Activated CD4-positive, alpha-beta memory T cell treated with anti-CD3 and anti-CD28 coated beads for 36 hours (primary cell): ENCODE measurements at regions not wholly inside any gene's neighbourhood (a gene's known extent, or its start where the extent isn't known, plus 50 kb on each side); places are given as distances from the start of the nearest gene placed in this dataset.

Experiments
- CTCF ChIA-PET: fragments of 350-600 bp; sonication (Branson Sonifier 250); formaldehyde crosslinking; loops from one replicate; lab custom pipeline; 2021; ENCODE audit warnings: antibody characterized with exemption, inconsistent platforms; lab: Charles Lee
- POLR2A ChIA-PET: fragments of 350-600 bp; sonication (Branson Sonifier 250); formaldehyde crosslinking; loops from one replicate; lab custom pipeline; 2021; ENCODE audit warnings: antibody characterized with exemption; lab: Charles Lee
- DNase-seq: peaks from one replicate; pipeline ENCODE4 v3.0.0-alpha.2; 2020
- H3K27ac Mint-ChIP-seq: one replicate; pipeline ENCODE4 v1.8.0; 2021; ENCODE audit warnings: mixed read lengths
- H3K27me3 Mint-ChIP-seq: one replicate; pipeline ENCODE4 v1.8.0; 2021; ENCODE audit warnings: mixed read lengths
- H3K36me3 Mint-ChIP-seq: one replicate; pipeline ENCODE4 v1.8.0; 2021; ENCODE audit warnings: mixed read lengths
- H3K4me1 Mint-ChIP-seq: one replicate; pipeline ENCODE4 v1.8.0; 2021; ENCODE audit warnings: low read depth, mixed read lengths
- H3K4me3 Mint-ChIP-seq: one replicate; pipeline ENCODE4 v1.8.0; 2021; ENCODE audit warnings: mild to moderate bottlenecking, mixed read lengths
- H3K9me3 Mint-ChIP-seq: one replicate; pipeline ENCODE4 v1.8.0; 2021; ENCODE audit warnings: mixed read lengths
- intact Hi-C: fragments of 100-400 bp; cut with micrococcal nuclease; formaldehyde crosslinking; loops from one replicate; pipeline ENCODE4 v1.15.1; 2023

DNA sequence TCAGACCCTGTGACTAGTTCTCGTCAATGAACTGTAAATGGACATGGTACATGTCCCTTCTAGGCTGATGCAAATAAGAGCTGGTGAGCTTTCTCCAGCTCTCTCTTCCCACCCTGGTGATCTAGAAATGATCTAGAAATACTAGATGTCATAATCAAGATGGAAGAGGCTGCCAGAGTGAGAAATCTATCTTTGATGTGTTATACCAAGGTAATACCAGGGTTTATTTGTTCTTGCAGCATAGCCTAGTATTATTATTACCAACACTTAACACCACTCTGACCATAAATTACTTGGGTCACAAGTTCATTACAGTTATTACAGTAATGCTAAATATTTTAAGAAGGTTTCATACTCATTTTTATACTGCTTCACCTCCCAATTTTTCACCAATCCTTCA is 138.4 kb upstream of the LMCD1 start:
- Mint-ChIP-seq H3K4me1 (peaks cover 6% of the 10 kb centered on the region), H3K27me3 (no peaks in the 10 kb centered on the region), H3K4me3 (no peak overlapping the region), H3K9me3 (peaks cover 24% of the 10 kb centered on the region), H3K27ac (no peak overlapping the region), H3K36me3 (peaks cover 15% of the 10 kb centered on the region)
- ChIA-PET CTCF (interaction anchor here (1.6 kb wide), 1 partner anchor 55 kb away, joined by 5 read pairs; no protein-coding TSS in a partner anchor), POLR2A (no interaction called here)
- intact Hi-C loops: no loop called here
- DNase-seq: no peak

GRCh38 chr3:8365541-8365940 is 136.1 kb upstream of the LMCD1 start:
- no peaks in the 10 kb centered on the region for H3K4me1 Mint-ChIP-seq
- no peak overlapping the region for H3K4me3 Mint-ChIP-seq
- POLR2A ChIA-PET: no interaction called here
- no peak overlapping the region for H3K27ac Mint-ChIP-seq
- no peak for DNase-seq
- CTCF ChIA-PET: interaction anchor here (1.7 kb wide), 1 partner anchor 51 kb away, joined by 5 read pairs; no protein-coding TSS in a partner anchor
- peaks cover 11% of the 10 kb centered on the region for H3K9me3 Mint-ChIP-seq
- peaks cover 6% of the 10 kb centered on the region for H3K36me3 Mint-ChIP-seq
- intact Hi-C loops: no loop called here
- no peaks in the 10 kb centered on the region for H3K27me3 Mint-ChIP-seq

- CTCF ChIA-PET: interaction anchor here (1.7 kb wide), 1 partner anchor 50 kb away, joined by 5 read pairs; no protein-coding TSS in a partner anchor
- Mint-ChIP-seq H3K36me3 (peaks cover 5% of the 10 kb centered on the region), H3K9me3 (peaks cover 4% of the 10 kb centered on the region), H3K4me1 (peaks cover under 1% of the 10 kb centered on the region), H3K4me3 (no peak overlapping the region), H3K27ac (no peak overlapping the region), H3K27me3 (no peaks in the 10 kb centered on the region)
- intact Hi-C loops: no loop called here
- DNase-seq: no peak
- POLR2A ChIA-PET: no interaction called here
Observed at GRCh38 chr3:8366219-8366810, 135.3 kb upstream of the LMCD1 start.

DNA sequence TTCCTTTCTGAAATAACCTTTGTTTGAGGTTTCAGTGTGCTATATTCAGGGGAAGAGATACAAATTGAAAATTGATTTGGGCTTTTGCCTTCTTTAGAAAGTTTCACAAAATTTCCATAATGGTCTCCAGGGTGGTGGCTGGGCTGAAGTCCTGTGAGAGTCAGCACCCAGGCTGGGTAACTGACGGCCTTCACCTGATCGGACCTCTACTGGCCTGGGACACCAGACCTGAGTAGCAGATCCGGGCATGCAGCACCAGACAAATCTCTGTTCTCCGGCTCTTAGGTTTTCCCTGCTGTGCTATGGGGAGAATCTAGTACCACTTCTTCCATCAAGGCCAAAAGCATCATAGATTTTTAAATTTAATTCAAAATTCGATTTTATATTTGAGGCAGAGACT is 133.0 kb upstream of the LMCD1 start:
- CTCF ChIA-PET: no interaction called here
- no peak overlapping the region for H3K27ac Mint-ChIP-seq
- H3K4me3 Mint-ChIP-seq: no peak overlapping the region
- no peak for DNase-seq
- peaks cover 2% of the 10 kb centered on the region for H3K36me3 Mint-ChIP-seq
- no peaks in the 10 kb centered on the region for H3K27me3 Mint-ChIP-seq
- peaks cover under 1% of the 10 kb centered on the region for H3K9me3 Mint-ChIP-seq
- H3K4me1 Mint-ChIP-seq: peaks cover 2% of the 10 kb centered on the region
- POLR2A ChIA-PET: no interaction called here
- intact Hi-C loops: no loop called here

- POLR2A ChIA-PET: no interaction called here
- CTCF ChIA-PET: no interaction called here
- Mint-ChIP-seq H3K4me3 (no peak overlapping the region), H3K9me3 (peaks cover 9% of the 10 kb centered on the region), H3K27me3 (no peaks in the 10 kb centered on the region), H3K36me3 (peaks cover 3% of the 10 kb centered on the region), H3K27ac (no peak overlapping the region), H3K4me1 (peaks cover 2% of the 10 kb centered on the region)
- no peak for DNase-seq
- intact Hi-C loops: no loop called here
Observed at GRCh38 chr3:8369638-8370037, 132.0 kb upstream of the LMCD1 start.

DNA sequence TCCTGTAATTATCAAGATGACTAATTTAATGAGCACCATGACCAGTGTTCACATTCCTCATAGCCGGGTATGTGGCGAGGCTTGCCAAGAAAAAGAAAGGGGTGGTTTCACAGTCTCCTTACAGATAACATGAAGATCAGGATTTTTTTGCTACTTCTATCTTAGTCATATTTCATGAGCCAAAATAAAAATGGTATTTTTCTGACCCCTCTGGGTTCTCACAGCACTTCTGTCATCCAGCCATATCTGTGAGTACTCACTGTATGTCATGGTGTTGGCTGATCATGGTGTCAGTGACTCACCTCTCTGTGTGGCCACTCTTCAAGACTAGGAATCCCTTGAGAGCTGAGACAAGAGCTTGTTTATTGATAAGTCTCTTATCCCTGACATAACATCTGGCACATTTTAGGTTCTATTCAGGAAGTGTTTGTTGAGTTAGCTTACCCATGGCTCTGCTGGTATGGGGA is 130.5 kb upstream of the LMCD1 start:
- no peak for DNase-seq
- no peak overlapping the region for H3K4me3 Mint-ChIP-seq
- peaks cover 2% of the 10 kb centered on the region for H3K4me1 Mint-ChIP-seq
- POLR2A ChIA-PET: no interaction called here
- CTCF ChIA-PET: no interaction called here
- H3K9me3 Mint-ChIP-seq: peaks cover 16% of the 10 kb centered on the region
- no peaks in the 10 kb centered on the region for H3K27me3 Mint-ChIP-seq
- no peak overlapping the region for H3K27ac Mint-ChIP-seq
- H3K36me3 Mint-ChIP-seq: peaks cover 3% of the 10 kb centered on the region
- intact Hi-C loops: no loop called here

DNA sequence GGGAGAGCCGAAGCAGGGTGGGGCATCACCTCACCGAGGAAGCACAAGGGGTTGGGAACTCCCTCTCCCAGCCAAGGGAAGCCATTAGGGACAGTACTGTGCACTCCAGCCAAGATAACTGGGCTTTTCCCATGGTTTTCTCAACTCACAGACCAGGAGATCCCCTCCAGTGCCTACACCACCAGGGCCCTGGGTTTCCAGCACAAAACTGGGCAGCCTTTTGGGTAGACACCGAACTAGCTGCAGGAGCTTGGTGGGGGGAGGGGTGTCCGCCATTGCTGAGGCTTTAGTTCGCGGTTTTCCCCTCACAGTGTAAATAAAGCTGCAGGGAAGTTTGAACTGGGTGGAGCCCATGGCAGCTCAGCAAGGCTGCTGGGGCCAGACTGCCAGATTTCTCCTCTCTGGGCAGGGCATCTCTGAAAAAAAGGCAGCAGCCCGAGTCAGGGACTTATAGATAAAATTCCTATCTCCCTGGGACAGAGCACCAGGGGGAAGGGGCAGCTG is 129.6 kb upstream of the LMCD1 start:
- Mint-ChIP-seq H3K4me1 (peaks cover 2% of the 10 kb centered on the region), H3K27me3 (no peaks in the 10 kb centered on the region), H3K4me3 (no peak overlapping the region), H3K27ac (no peak overlapping the region), H3K36me3 (peaks cover 3% of the 10 kb centered on the region), H3K9me3 (peaks cover 21% of the 10 kb centered on the region)
- POLR2A ChIA-PET: no interaction called here
- intact Hi-C loops: no loop called here
- DNase-seq: no peak
- CTCF ChIA-PET: no interaction called here

DNA sequence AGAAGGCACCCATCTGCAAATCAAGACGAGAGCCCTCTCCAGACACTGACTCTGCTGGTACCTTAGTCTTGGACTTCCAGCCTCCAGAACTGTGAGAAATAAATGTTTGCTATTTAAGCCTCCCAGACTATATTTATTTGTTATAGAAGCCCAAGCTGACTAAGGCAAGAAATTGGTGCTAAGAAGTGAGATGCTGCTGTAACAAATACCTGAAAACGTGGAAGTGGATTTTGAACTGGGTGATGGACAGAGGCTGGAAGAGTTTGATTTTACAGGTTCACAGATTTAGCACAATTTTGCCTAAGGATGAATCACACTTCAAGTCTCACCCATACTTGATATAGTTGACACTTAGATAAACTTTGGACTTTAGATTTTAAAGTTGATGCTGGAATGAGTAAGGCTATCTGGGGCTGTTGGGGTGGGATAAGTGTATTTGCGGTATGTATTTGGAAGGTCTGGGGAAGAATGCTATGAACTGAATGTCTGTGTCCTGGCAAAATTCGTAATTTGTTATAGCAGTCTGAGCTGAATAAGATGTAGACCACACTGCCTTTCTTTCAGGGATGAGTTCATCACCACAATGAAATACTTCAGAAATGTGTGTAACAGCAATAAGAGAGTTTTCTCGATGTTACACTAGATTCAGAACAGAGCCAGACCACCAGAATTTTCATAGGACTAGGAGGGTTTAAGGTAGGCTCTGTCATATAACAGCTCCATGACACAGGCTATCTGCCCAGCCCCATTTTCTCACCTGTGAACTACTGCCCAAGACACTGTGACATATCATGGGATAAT is 120.5 kb upstream of the LMCD1 start:
- intact Hi-C loops: no loop called here
- Mint-ChIP-seq H3K9me3 (peaks cover 7% of the 10 kb centered on the region), H3K4me3 (no peak overlapping the region), H3K4me1 (no peaks in the 10 kb centered on the region), H3K27me3 (no peaks in the 10 kb centered on the region), H3K36me3 (no peaks in the 10 kb centered on the region), H3K27ac (no peak overlapping the region)
- POLR2A ChIA-PET: no interaction called here
- DNase-seq: no peak
- CTCF ChIA-PET: no interaction called here

GRCh38 chr3:8385848-8386620 is 115.6 kb upstream of the LMCD1 start:
- Mint-ChIP-seq H3K36me3 (no peaks in the 10 kb centered on the region), H3K4me1 (no peaks in the 10 kb centered on the region), H3K4me3 (no peak overlapping the region), H3K27me3 (no peaks in the 10 kb centered on the region), H3K9me3 (no peaks in the 10 kb centered on the region), H3K27ac (no peak overlapping the region)
- no peak for DNase-seq
- CTCF ChIA-PET: interaction anchor here (1.2 kb wide), 1 partner anchor 31 kb away, joined by 4 read pairs; no protein-coding TSS in a partner anchor
- intact Hi-C loops: no loop called here
- POLR2A ChIA-PET: no interaction called here

GRCh38 chr3:8387571-8387970 is 114.1 kb upstream of the LMCD1 start:
- Mint-ChIP-seq H3K27ac (no peak overlapping the region), H3K4me1 (no peaks in the 10 kb centered on the region), H3K9me3 (no peaks in the 10 kb centered on the region), H3K27me3 (no peaks in the 10 kb centered on the region), H3K36me3 (no peaks in the 10 kb centered on the region), H3K4me3 (no peak overlapping the region)
- intact Hi-C loops: no loop called here
- ChIA-PET POLR2A (no interaction called here), CTCF (no interaction called here)
- DNase-seq: no peak

DNA sequence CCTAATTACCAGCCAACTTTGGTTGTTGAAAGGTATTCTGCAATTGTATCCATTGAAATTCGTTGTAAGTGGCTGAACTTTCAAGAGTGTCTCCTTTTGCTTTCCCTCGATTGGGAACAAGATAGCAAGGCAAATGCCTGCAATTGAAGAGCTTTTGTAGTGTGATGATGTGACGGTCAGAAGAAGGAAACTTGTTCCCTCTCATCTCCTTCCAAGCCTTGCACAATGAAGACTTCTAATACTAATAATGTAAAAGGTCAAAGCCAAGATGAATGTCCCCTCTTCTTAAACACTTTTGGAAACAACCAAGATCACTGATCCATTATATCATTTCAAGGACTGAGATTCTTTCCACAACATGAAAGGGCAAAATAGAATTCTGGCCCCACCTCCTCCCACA is 101.9 kb upstream of the LMCD1 start:
- CTCF ChIA-PET: interaction anchor here (1.7 kb wide), 1 partner anchor 18 kb away, joined by 7 read pairs; no protein-coding TSS in a partner anchor
- H3K4me1 Mint-ChIP-seq: no peaks in the 10 kb centered on the region
- intact Hi-C loops: no loop called here
- DNase-seq: no peak
- no peak overlapping the region for H3K27ac Mint-ChIP-seq
- H3K4me3 Mint-ChIP-seq: no peak overlapping the region
- no peaks in the 10 kb centered on the region for H3K27me3 Mint-ChIP-seq
- no peaks in the 10 kb centered on the region for H3K36me3 Mint-ChIP-seq
- POLR2A ChIA-PET: no interaction called here
- no peaks in the 10 kb centered on the region for H3K9me3 Mint-ChIP-seq

DNA sequence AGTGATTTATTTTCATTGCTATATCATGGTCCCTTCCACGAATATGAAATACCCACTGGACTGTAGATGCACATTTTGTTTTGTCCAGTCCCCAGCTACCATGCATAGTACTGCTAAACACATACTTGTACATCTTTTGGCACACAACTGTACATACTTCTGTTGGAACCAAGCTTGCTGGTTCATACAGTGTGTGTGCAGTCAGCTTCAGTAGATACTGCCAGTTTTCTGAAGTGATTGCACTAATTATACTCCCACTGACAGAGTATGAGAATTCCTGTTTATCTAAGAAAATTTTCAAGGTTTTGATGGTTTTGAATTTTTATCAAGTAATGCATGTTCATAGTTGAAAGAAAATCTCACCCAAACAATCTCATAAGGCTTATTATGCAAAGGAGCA is 100.7 kb upstream of the LMCD1 start:
- DNase-seq: no peak
- CTCF ChIA-PET: interaction anchor here (1.7 kb wide), 1 partner anchor 16 kb away, joined by 7 read pairs; no protein-coding TSS in a partner anchor

More for the DNA sequence above, 100.7 kb upstream of the LMCD1 start:
- Mint-ChIP-seq H3K4me1 (no peaks in the 10 kb centered on the region), H3K36me3 (no peaks in the 10 kb centered on the region), H3K9me3 (peaks cover 3% of the 10 kb centered on the region), H3K27me3 (peaks cover 2% of the 10 kb centered on the region), H3K27ac (no peak overlapping the region), H3K4me3 (no peak overlapping the region)
- intact Hi-C loops: no loop called here
- POLR2A ChIA-PET: no interaction called here
